Loucy (cell line): ENCODE measurements at regions not wholly inside any gene's neighbourhood (a gene's known extent, or its start where the extent isn't known, plus 50 kb on each side); places are given as distances from the start of the nearest gene placed in this dataset.

Experiments used
- H2AFZ ChIP-seq: fragments of 200-600 bp; sonication (generic); 2 replicates; pipeline ENCODE4 v1.6.0; 2016; ENCODE audit warnings: antibody characterized with exemption, mild to moderate bottlenecking, low read length, moderate library complexity
- H3F3A ChIP-seq: fragments of 200-600 bp; 2 replicates; pipeline ENCODE4 v1.6.0; 2016; ENCODE audit warnings: antibody characterized with exemption, low read depth, mild to moderate bottlenecking
- H3K27me3 ChIP-seq: fragments of 200-600 bp; sonication (generic); 2 replicates; pipeline ENCODE4 v1.6.1; 2014; ENCODE audit warnings: low read length, mild to moderate bottlenecking; ENCODE audit not compliant: insufficient read depth, poor library complexity, severe bottlenecking
- H3K36me3 ChIP-seq: fragments of 200-600 bp; sonication (generic); 2 replicates; pipeline ENCODE4 v1.6.1; 2016; ENCODE audit warnings: low read length; ENCODE audit not compliant: insufficient read depth
- H3K4me1 ChIP-seq: fragments of 200-600 bp; sonication (generic); 2 replicates; pipeline ENCODE4 v1.5.1; 2014; ENCODE audit warnings: low read length, mild to moderate bottlenecking; ENCODE audit not compliant: insufficient read depth, poor library complexity, severe bottlenecking
- H3K4me2 ChIP-seq: fragments of 200-600 bp; sonication (generic); 2 replicates; pipeline ENCODE4 v1.6.0; 2014; ENCODE audit warnings: antibody characterized with exemption, low read length, low read depth, mild to moderate bottlenecking; ENCODE audit not compliant: poor library complexity, severe bottlenecking
- H3K4me3 ChIP-seq: fragments of 200-600 bp; sonication (generic); 2 replicates; pipeline ENCODE4 v1.5.1; 2014; ENCODE audit warnings: low read length, mild to moderate bottlenecking, mixed read lengths; ENCODE audit not compliant: poor library complexity, severe bottlenecking
- H3K79me2 ChIP-seq: fragments of 200-600 bp; sonication (generic); 2 replicates; pipeline ENCODE4 v1.6.1; 2014; ENCODE audit warnings: low read length; ENCODE audit not compliant: insufficient read depth
- H3K9ac ChIP-seq: fragments of 200-600 bp; sonication (generic); 2 replicates; pipeline ENCODE4 v1.6.0; 2014; ENCODE audit warnings: mild to moderate bottlenecking, low read depth, low read length, moderate library complexity; ENCODE audit not compliant: poor library complexity, severe bottlenecking
- H3K9me2 ChIP-seq: fragments of 200-600 bp; sonication (generic); replicated peaks from 2 replicates; pipeline ENCODE4 v1.6.1; 2016; ENCODE audit warnings: low read depth, low read length, mixed read lengths
- H3K9me3 ChIP-seq: fragments of 200-600 bp; sonication (generic); 2 replicates; pipeline ENCODE4 v1.6.1; 2014; ENCODE audit warnings: mild to moderate bottlenecking, antibody characterized with exemption, low read length, low read depth; ENCODE audit not compliant: insufficient read depth
- H4K20me1 ChIP-seq: fragments of 200-600 bp; sonication (generic); 2 replicates; pipeline ENCODE4 v1.6.0; 2014; ENCODE audit warnings: antibody characterized with exemption, low read length, mild to moderate bottlenecking; ENCODE audit not compliant: insufficient read depth, poor library complexity, severe bottlenecking
- CTCF ChIP-seq: fragments of 200-600 bp; sonication (generic); conservative IDR thresholded peaks from 2 replicates; pipeline ENCODE4 v1.5.1; 2014; ENCODE audit warnings: mild to moderate bottlenecking, antibody characterized with exemption, low read length
- EZH2phosphoT487 ChIP-seq: fragments of 200-600 bp; IDR thresholded peaks from 2 replicates; pipeline ENCODE4 v1.6.1; 2018; ENCODE audit warnings: antibody characterized with exemption, mild to moderate bottlenecking, moderate library complexity, borderline replicate concordance

- Histone ChIP-seq H3F3A (no peaks in the 10 kb centered on the region), H3K36me3 (no peaks in the 10 kb centered on the region), H3K27me3 (no peaks in the 10 kb centered on the region), H3K4me3 (no peak overlapping the region), H3K79me2 (no peaks in the 10 kb centered on the region), H3K4me2 (no peak overlapping the region), H3K9me3 (no peaks in the 10 kb centered on the region), H2AFZ (no peak overlapping the region), H3K9ac (no peak overlapping the region), H3K4me1 (no peaks in the 10 kb centered on the region), H4K20me1 (no peaks in the 10 kb centered on the region), H3K9me2 (no peaks in the 10 kb centered on the region)
- TF ChIP-seq EZH2phosphoT487 (no peak), CTCF (no peak)
These were observed 90.8 kb upstream of the SLC2A1 start for GRCh38 chr1:43049481-43049880.

GRCh38 chr1:43048601-43049011, 89.9 kb upstream of the SLC2A1 start:
- H3K4me2 ChIP-seq: no peak overlapping the region
- H3K9me2 ChIP-seq: no peaks in the 10 kb centered on the region
- H4K20me1 ChIP-seq: no peaks in the 10 kb centered on the region
- TF ChIP-seq CTCF (no peak), EZH2phosphoT487 (no peak)
- no peaks in the 10 kb centered on the region for H3K9me3 ChIP-seq
- H3K4me1 ChIP-seq: no peaks in the 10 kb centered on the region
- no peak overlapping the region for H3K4me3 ChIP-seq
- no peaks in the 10 kb centered on the region for H3K27me3 ChIP-seq
- H3K79me2 ChIP-seq: no peaks in the 10 kb centered on the region
- no peak overlapping the region for H2AFZ ChIP-seq
- no peaks in the 10 kb centered on the region for H3F3A ChIP-seq
- no peaks in the 10 kb centered on the region for H3K36me3 ChIP-seq
- no peak overlapping the region for H3K9ac ChIP-seq

GRCh38 chr1:43047135-43047534, 88.5 kb upstream of the SLC2A1 start:
- no peak for TF ChIP-seq CTCF
- Histone ChIP-seq H3K27me3 (no peaks in the 10 kb centered on the region), H3K9me2 (no peaks in the 10 kb centered on the region), H3K9ac (no peak overlapping the region), H3K79me2 (no peaks in the 10 kb centered on the region), H4K20me1 (no peaks in the 10 kb centered on the region), H3K36me3 (no peaks in the 10 kb centered on the region), H3K9me3 (no peaks in the 10 kb centered on the region), H3F3A (no peaks in the 10 kb centered on the region), H2AFZ (no peak overlapping the region), H3K4me2 (no peak overlapping the region), H3K4me3 (no peak overlapping the region), H3K4me1 (peaks cover 3% of the 10 kb centered on the region)
